Erythroblast (primary cell): ENCODE measurements at regions not wholly inside any gene's neighbourhood (a gene's known extent, or its start where the extent isn't known, plus 50 kb on each side); places are given as distances from the start of the nearest gene placed in this dataset.
"Not testable (repeated sequence)": the region's sequence is repeated elsewhere in the genome, so short reads cannot be mapped to it uniquely, and the experiment has no call there.

Source experiments
- DNase-seq, 2 experiments: peaks; one replicate each; lab custom pipeline; 2025; lab: John Stamatoyannopoulos, UW
- GATA1 ChIP-seq: IDR thresholded peaks from 2 replicates; pipeline ENCODE4 v1.6.1; 2011; ENCODE audit warnings: low read depth, mild to moderate bottlenecking, control low read depth, low read length, moderate library complexity
- POLR2A ChIP-seq: IDR thresholded peaks from 2 replicates; pipeline ENCODE4 v1.6.1; 2011; ENCODE audit warnings: mild to moderate bottlenecking, low read length

- no peak for TF ChIP-seq POLR2A
- TF ChIP-seq GATA1 = no peak
- no peak for DNase-seq
Observed at GRCh38 chr1:14263225-14263624, 335.3 kb upstream of the KAZN start.

DNA sequence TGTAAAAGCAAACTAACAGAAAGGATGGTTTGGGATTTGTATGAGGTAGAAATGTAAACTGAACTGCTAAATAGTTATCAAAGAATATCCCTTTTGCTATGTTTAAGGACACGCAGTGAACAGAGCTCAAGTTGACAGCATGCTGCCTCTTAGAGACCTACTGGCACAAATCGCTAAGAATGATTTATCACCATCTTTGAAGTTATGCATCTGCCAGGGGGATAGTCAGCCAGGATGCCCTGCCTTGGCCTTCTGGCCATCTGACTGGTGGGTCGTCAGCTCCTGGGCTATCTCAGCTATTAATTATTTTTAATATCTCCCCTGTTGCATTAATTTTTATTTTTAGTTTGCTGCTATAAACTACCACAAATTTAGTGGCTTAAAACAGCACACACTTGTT is 334.8 kb upstream of the KAZN start:
- no peak for DNase-seq
- no peak for TF ChIP-seq POLR2A
- no peak for TF ChIP-seq GATA1

DNA sequence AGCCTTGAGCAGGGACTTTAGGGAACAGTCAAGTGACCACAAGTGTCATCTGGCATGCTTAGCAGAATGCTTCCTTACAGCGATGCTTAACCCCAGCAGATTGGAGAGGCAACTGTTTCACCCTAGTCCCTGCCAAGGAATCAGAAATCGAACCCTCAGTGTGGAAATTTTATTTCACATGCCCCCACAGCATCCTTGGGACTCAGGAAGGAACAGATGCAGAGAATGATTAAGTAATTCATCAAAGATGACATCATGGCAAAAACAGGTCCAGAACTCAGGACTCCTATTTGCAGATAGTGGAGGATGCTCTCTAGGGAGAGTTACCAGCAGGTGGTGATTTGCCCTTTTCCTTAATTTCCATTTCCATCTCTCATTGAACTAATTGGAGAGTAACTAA is 333.0 kb upstream of the KAZN start:
- DNase-seq = no peak
- TF ChIP-seq GATA1 (no peak), POLR2A (no peak)

- DNase-seq = no peak
- TF ChIP-seq GATA1 = no peak
- no peak for TF ChIP-seq POLR2A
Observed at GRCh38 chr1:14267991-14268390, 330.5 kb upstream of the KAZN start.

DNA sequence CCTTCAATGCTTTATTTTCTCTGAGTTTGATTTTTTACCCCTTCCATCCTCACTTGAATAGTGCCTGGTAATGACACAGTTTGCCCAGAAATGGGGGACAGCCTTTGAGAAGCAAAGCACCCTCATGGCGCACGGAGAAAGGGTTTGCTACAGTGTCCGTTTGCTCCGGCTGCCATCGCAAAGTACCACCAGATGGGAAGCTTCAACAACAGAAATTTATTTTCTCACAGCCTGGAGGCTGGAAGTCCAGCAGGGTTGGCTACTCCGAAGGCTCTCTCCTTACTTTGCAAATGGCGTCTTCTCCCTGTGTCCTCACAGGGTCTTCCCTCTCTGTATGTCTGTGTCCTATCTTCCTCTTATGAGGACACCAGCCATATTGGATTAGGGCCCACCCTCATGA is 327.7 kb upstream of the KAZN start:
- no peak for DNase-seq

DNA sequence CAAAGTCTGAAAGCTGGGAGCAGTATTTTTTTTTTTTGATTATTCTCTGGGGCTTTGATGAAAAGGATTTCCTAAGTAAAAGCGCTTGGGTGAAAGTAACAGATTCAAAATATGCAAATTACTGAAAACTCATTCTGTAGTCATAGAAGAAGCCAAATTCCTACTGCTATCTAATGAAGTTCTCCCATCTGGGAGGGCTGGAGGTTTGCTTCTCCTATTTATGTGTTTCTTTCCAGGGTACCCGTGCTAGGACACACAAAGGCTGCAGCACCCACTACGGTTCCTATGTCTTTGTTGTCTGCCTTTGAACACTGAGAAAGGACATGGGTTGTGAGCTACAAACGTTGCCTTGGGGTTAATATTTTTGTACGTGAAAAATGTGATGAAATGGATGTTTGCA is 324.7 kb upstream of the KAZN start:
- DNase-seq = no peak
- TF ChIP-seq POLR2A (no peak), GATA1 (no peak)

More for the DNA sequence above, 327.7 kb upstream of the KAZN start:
- no peak for TF ChIP-seq GATA1
- TF ChIP-seq POLR2A = no peak

GRCh38 chr1:14279891-14280290 is 318.6 kb upstream of the KAZN start:
- DNase-seq = not testable (repeated sequence)

- no peak for DNase-seq
- no peak for TF ChIP-seq POLR2A
- no peak for TF ChIP-seq GATA1
Observed at GRCh38 chr1:14280909-14281308, 317.6 kb upstream of the KAZN start.

DNA sequence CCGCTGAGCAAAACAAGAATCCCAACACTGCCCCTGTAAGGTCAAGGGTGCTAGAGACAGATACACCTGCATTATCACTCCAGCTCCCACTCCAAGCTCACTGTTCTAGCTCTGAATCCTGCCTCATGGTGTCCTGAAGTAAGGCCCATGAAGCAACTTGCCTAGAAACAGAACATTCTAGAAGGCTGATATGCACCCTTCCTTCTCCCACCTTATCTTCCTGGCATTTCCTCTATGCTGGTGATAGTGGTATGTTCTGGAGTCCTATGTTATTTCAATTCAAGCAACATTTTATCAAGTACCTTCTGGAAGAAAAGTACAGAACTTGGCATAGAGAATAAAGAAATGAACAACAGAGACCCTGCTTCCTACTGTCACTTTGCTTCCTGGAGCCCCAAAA is 317.1 kb upstream of the KAZN start:
- DNase-seq = no peak
- TF ChIP-seq POLR2A = no peak
- no peak for TF ChIP-seq GATA1

DNA sequence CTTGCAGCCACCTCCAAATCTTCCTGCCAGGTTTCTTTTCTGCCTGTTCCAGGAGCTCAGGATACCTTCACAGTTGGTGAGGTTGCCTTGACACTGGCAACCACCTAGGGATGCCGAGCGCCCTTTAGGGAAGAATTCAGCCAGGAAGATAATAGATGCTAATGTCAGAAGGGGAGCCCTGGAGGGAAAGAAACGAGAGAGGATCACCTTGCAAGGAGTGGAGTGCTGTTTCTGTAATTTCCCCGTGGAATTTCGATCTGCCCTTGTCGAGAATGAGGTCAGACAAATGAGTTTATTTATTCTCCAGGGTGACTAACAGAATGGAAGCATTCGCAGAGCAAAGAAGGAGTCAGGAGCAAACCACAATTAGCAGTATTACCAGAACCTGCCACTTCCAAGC is 315.8 kb upstream of the KAZN start:
- DNase-seq = no peak

DNA sequence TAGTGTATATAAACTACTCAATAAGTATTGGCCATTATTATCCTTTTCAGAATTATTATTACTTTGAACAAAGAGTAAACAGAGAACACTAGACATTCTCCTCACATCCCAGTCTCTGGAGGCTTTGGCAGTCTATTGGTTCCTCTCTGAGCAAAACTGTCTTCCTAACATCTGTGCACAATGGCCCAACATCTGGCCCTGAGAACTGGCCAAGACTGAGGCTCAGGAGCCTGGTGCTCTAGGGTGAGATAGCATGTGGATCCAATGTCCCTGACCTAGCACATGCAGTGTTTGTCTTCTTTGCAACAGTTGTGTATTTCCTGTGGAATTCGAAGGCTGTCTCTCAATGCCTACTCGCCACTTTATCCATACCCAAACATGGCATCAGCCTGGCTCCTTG is 313.2 kb upstream of the KAZN start:
- TF ChIP-seq GATA1 = no peak
- no peak for TF ChIP-seq POLR2A
- no peak for DNase-seq

More for the DNA sequence above, 315.8 kb upstream of the KAZN start:
- TF ChIP-seq GATA1 (no peak), POLR2A (no peak)

- DNase-seq = not testable (repeated sequence)
Observed at GRCh38 chr1:14291182-14291581, 307.3 kb upstream of the KAZN start.

- TF ChIP-seq GATA1 (no peak), POLR2A (no peak)
- DNase-seq = no peak
Observed at GRCh38 chr1:14292520-14292919, 306.0 kb upstream of the KAZN start.

DNA sequence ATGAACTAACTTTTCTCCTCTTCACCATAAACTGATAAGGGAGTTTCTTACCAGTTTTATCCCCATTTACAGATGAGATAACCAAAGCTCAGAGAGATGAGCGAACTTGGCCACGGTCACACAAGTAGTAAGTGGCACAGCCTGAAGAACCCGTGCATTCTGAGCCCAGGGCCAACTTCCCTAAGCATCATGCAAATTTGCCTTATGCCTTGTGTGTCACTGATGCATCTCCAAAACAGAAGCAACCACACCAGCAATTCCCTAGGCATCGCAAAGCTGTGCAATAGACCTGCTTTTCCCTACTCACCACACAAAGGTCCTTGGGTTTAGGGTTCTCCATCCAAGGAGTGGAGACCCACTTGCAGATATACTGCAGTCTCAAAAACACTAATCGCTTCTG is 304.5 kb upstream of the KAZN start:
- no peak for DNase-seq
- TF ChIP-seq GATA1 (no peak), POLR2A (no peak)

- no peak for TF ChIP-seq GATA1
- no peak for TF ChIP-seq POLR2A
- DNase-seq = no peak
Observed at GRCh38 chr1:14294860-14295536, 303.5 kb upstream of the KAZN start.
